ENCODE measurements at regions not wholly inside any gene's neighbourhood (a gene's known extent, or its start where the extent isn't known, plus 50 kb on each side); places are given as distances from the start of the nearest gene placed in this dataset.

- Histone ChIP-seq H3K4me1 (no peaks in the 10 kb centered on the region), H3K27ac (no peak overlapping the region), H3K36me3 (no peaks in the 10 kb centered on the region), H3K4me3 (replicated peaks in 1 of 3) (no peak overlapping the region), H3K9me3 (no peaks in the 10 kb centered on the region), H3K27me3 (no peaks in the 10 kb centered on the region)
- 94% methylated on average over 7 of the region's 7 CpGs for WGBS, 2 donors
- no peak for DNase-seq
- TF ChIP-seq POLR2A (IDR thresholded peaks at IDR 0.05) (no peak), CTCF (IDR thresholded peaks at IDR 0.05) (no peak)
- intact Hi-C loops (cut with DNase I), result no loop called here
Observed at GRCh38 chr6:4265740-4266139, 130.4 kb upstream of the ECI2 start.

GRCh38 chr6:4264601-4265000, 129.2 kb upstream of the ECI2 start:
- Histone ChIP-seq H3K4me1 (no peaks in the 10 kb centered on the region), H3K36me3 (no peaks in the 10 kb centered on the region), H3K27me3 (no peaks in the 10 kb centered on the region), H3K9me3 (no peaks in the 10 kb centered on the region), H3K27ac (no peak overlapping the region), H3K4me3 (replicated peaks in 1 of 3) (no peak overlapping the region)
- 83 to 84% methylated on average over 1 of the region's 1 CpG for WGBS, 2 donors
- no peak for TF ChIP-seq CTCF (IDR thresholded peaks at IDR 0.05)
- TF ChIP-seq POLR2A (IDR thresholded peaks at IDR 0.05), result no peak
- intact Hi-C loops (cut with DNase I), result no loop called here
- no peak for DNase-seq

- Histone ChIP-seq H3K36me3 (no peaks in the 10 kb centered on the region), H3K27ac (no peak overlapping the region), H3K4me3 (replicated peaks in 1 of 3) (no peak overlapping the region), H3K4me1 (no peaks in the 10 kb centered on the region), H3K27me3 (no peaks in the 10 kb centered on the region), H3K9me3 (no peaks in the 10 kb centered on the region)
- intact Hi-C loops (cut with DNase I), result no loop called here
- DNase-seq, result no peak
- 76 to 89% methylated on average over 3 of the region's 3 CpGs for WGBS, 2 donors
- TF ChIP-seq CTCF (IDR thresholded peaks at IDR 0.05) (no peak), POLR2A (IDR thresholded peaks at IDR 0.05) (no peak)
Observed at GRCh38 chr6:4264081-4264480, 128.7 kb upstream of the ECI2 start.

GRCh38 chr6:4262526-4262925, 127.2 kb upstream of the ECI2 start:
- Histone ChIP-seq H3K27ac (no peak overlapping the region), H3K27me3 (no peaks in the 10 kb centered on the region), H3K4me1 (no peaks in the 10 kb centered on the region), H3K36me3 (no peaks in the 10 kb centered on the region), H3K4me3 (replicated peaks in 1 of 3) (no peak overlapping the region), H3K9me3 (no peaks in the 10 kb centered on the region)
- TF ChIP-seq POLR2A (IDR thresholded peaks at IDR 0.05) (no peak), CTCF (IDR thresholded peaks at IDR 0.05) (no peak)
- 59 to 73% methylated on average over 1 of the region's 1 CpG for WGBS, 2 donors
- no peak for DNase-seq
- intact Hi-C loops (cut with DNase I), result no loop called here

- Histone ChIP-seq H3K9me3 (no peaks in the 10 kb centered on the region), H3K27me3 (no peaks in the 10 kb centered on the region), H3K4me1 (no peaks in the 10 kb centered on the region), H3K4me3 (replicated peaks in 1 of 3) (no peak overlapping the region), H3K36me3 (no peaks in the 10 kb centered on the region), H3K27ac (no peak overlapping the region)
- intact Hi-C loops (cut with DNase I), result no loop called here
- TF ChIP-seq CTCF (IDR thresholded peaks at IDR 0.05) (no peak), POLR2A (IDR thresholded peaks at IDR 0.05) (no peak)
- no peak for DNase-seq
- WGBS, 2 donors, result 82 to 94% methylated on average over 4 of the region's 4 CpGs
Observed at GRCh38 chr6:4259391-4259790, 124.0 kb upstream of the ECI2 start.
